ENCODE measurements at regions not wholly inside any gene's neighbourhood (a gene's known extent, or its start where the extent isn't known, plus 50 kb on each side); places are given as distances from the start of the nearest gene placed in this dataset.

- H3K4me3 ChIP-seq (ENCODE audit: insufficient read depth, low read depth, low read length), result no peak overlapping the region
- H3K36me3 ChIP-seq (ENCODE audit: control insufficient read depth, insufficient read depth, low read length), result no peaks in the 10 kb centered on the region
- H3K4me1 ChIP-seq (ENCODE audit: control insufficient read depth, insufficient read depth, low read length), result no peaks in the 10 kb centered on the region
- H3K9me3 ChIP-seq (ENCODE audit: control insufficient read depth, low read length), result no peaks in the 10 kb centered on the region
- H3K27me3 ChIP-seq (ENCODE audit: control insufficient read depth, insufficient read depth, low read length, poor library complexity, severe bottlenecking), result no peaks in the 10 kb centered on the region
- no peak overlapping the region for H3K27ac ChIP-seq (ENCODE audit: insufficient read depth, low read depth, low read length, poor library complexity, severe bottlenecking)
Measured at GRCh38 chr5:165626161-165626560, 2120.7 kb downstream of the MAT2B start.

GRCh38 chr5:165627548-165628170 is 2122.2 kb downstream of the MAT2B start:
- Histone ChIP-seq H3K4me3 (ENCODE audit: insufficient read depth, low read depth, low read length) (no peak overlapping the region), H3K27me3 (ENCODE audit: control insufficient read depth, insufficient read depth, low read length, poor library complexity, severe bottlenecking) (no peaks in the 10 kb centered on the region), H3K4me1 (ENCODE audit: control insufficient read depth, insufficient read depth, low read length) (no peaks in the 10 kb centered on the region), H3K27ac (ENCODE audit: insufficient read depth, low read depth, low read length, poor library complexity, severe bottlenecking) (no peak overlapping the region), H3K36me3 (ENCODE audit: control insufficient read depth, insufficient read depth, low read length) (no peaks in the 10 kb centered on the region), H3K9me3 (ENCODE audit: control insufficient read depth, low read length) (no peaks in the 10 kb centered on the region)
- WGBS, 2 experiments, result 93 to 96% methylated on average over 8 of the region's 8 CpGs

DNA sequence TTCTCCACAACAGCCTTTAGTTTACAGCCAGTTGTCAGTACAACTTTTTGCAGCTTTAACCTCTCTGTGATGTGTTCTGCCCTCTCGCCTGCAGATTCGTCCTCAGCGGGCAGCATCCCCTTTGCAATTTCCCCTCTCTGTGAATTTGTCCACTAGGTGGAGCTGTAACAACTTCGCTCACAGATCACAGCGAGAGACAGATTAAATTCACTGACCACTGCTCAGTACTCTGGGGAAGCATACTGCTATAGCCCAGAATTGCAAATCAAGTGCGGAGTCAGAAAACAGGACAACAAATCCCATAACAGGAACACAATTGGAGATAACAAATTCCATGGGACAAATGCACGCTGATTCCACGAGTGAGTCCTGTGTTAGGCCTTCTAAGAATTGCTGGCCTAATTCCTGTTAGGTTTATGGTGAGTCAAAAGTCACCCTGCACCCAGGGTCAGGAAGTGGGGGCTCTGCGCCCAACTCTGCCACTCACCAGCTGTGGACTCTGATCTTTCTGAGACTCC is 2124.9 kb downstream of the MAT2B start:
- Histone ChIP-seq H3K4me3 (ENCODE audit: insufficient read depth, low read depth, low read length) (no peak overlapping the region), H3K36me3 (ENCODE audit: control insufficient read depth, insufficient read depth, low read length) (no peaks in the 10 kb centered on the region), H3K27ac (ENCODE audit: insufficient read depth, low read depth, low read length, poor library complexity, severe bottlenecking) (no peak overlapping the region), H3K4me1 (ENCODE audit: control insufficient read depth, insufficient read depth, low read length) (no peaks in the 10 kb centered on the region), H3K27me3 (ENCODE audit: control insufficient read depth, insufficient read depth, low read length, poor library complexity, severe bottlenecking) (no peaks in the 10 kb centered on the region), H3K9me3 (ENCODE audit: control insufficient read depth, low read length) (no peaks in the 10 kb centered on the region)
- WGBS, 2 experiments, result 20 to 21% methylated on average over 9 of the region's 9 CpGs

GRCh38 chr5:165631235-165631634 is 2125.8 kb downstream of the MAT2B start:
- Histone ChIP-seq H3K27me3 (ENCODE audit: control insufficient read depth, insufficient read depth, low read length, poor library complexity, severe bottlenecking) (no peaks in the 10 kb centered on the region), H3K9me3 (ENCODE audit: control insufficient read depth, low read length) (no peaks in the 10 kb centered on the region), H3K4me1 (ENCODE audit: control insufficient read depth, insufficient read depth, low read length) (no peaks in the 10 kb centered on the region), H3K4me3 (ENCODE audit: insufficient read depth, low read depth, low read length) (no peak overlapping the region), H3K36me3 (ENCODE audit: control insufficient read depth, insufficient read depth, low read length) (no peaks in the 10 kb centered on the region), H3K27ac (ENCODE audit: insufficient read depth, low read depth, low read length, poor library complexity, severe bottlenecking) (no peak overlapping the region)
- 100% methylated on average over 1 of the region's 1 CpG for WGBS, 2 experiments

DNA sequence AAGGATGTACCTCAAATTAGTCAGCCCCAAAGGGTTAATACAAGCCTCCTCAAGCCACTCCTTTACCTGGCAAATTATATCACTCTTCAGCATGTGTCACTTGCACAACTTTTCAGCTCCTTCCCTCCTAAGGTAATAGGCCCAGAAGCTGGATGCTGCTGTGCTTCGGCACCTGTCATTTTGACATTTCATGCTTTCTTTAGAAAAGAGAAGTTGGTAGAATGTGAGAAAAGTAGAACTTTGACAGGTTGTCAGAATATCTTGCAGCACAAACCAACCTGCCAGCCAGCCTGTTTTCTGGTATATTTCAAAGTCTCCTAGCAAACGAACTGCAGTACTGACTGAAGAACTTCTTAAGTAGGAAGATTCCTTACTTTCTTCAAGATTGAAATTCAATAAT is 2136.9 kb downstream of the MAT2B start:
- no peaks in the 10 kb centered on the region for H3K27me3 ChIP-seq (ENCODE audit: control insufficient read depth, insufficient read depth, low read length, poor library complexity, severe bottlenecking)
- no peak overlapping the region for H3K27ac ChIP-seq (ENCODE audit: insufficient read depth, low read depth, low read length, poor library complexity, severe bottlenecking)
- WGBS, 2 experiments, result 88 to 91% methylated on average over 2 of the region's 2 CpGs
- no peaks in the 10 kb centered on the region for H3K36me3 ChIP-seq (ENCODE audit: control insufficient read depth, insufficient read depth, low read length)
- no peaks in the 10 kb centered on the region for H3K9me3 ChIP-seq (ENCODE audit: control insufficient read depth, low read length)
- no peak overlapping the region for H3K4me3 ChIP-seq (ENCODE audit: insufficient read depth, low read depth, low read length)
- H3K4me1 ChIP-seq (ENCODE audit: control insufficient read depth, insufficient read depth, low read length), result no peaks in the 10 kb centered on the region

- H3K36me3 ChIP-seq (ENCODE audit: control insufficient read depth, insufficient read depth, low read length), result no peaks in the 10 kb centered on the region
- H3K9me3 ChIP-seq (ENCODE audit: control insufficient read depth, low read length), result no peaks in the 10 kb centered on the region
- no peak overlapping the region for H3K27ac ChIP-seq (ENCODE audit: insufficient read depth, low read depth, low read length, poor library complexity, severe bottlenecking)
- no peak overlapping the region for H3K4me3 ChIP-seq (ENCODE audit: insufficient read depth, low read depth, low read length)
- no peaks in the 10 kb centered on the region for H3K27me3 ChIP-seq (ENCODE audit: control insufficient read depth, insufficient read depth, low read length, poor library complexity, severe bottlenecking)
- H3K4me1 ChIP-seq (ENCODE audit: control insufficient read depth, insufficient read depth, low read length), result no peaks in the 10 kb centered on the region
- WGBS, 2 experiments, result 89 to 95% methylated on average over 3 of the region's 3 CpGs
Measured at GRCh38 chr5:165665735-165666400, 2160.4 kb downstream of the MAT2B start.

- Histone ChIP-seq H3K27me3 (ENCODE audit: control insufficient read depth, insufficient read depth, low read length, poor library complexity, severe bottlenecking) (no peaks in the 10 kb centered on the region), H3K4me3 (ENCODE audit: insufficient read depth, low read depth, low read length) (no peak overlapping the region), H3K9me3 (ENCODE audit: control insufficient read depth, low read length) (no peaks in the 10 kb centered on the region), H3K27ac (ENCODE audit: insufficient read depth, low read depth, low read length, poor library complexity, severe bottlenecking) (no peak overlapping the region), H3K4me1 (ENCODE audit: control insufficient read depth, insufficient read depth, low read length) (no peaks in the 10 kb centered on the region), H3K36me3 (ENCODE audit: control insufficient read depth, insufficient read depth, low read length) (no peaks in the 10 kb centered on the region)
Measured at GRCh38 chr5:165673499-165673898, 2168.1 kb downstream of the MAT2B start.

GRCh38 chr5:165695796-165696195 is 2190.4 kb downstream of the MAT2B start:
- Histone ChIP-seq H3K36me3 (ENCODE audit: control insufficient read depth, insufficient read depth, low read length) (no peaks in the 10 kb centered on the region), H3K4me1 (ENCODE audit: control insufficient read depth, insufficient read depth, low read length) (no peaks in the 10 kb centered on the region), H3K4me3 (ENCODE audit: insufficient read depth, low read depth, low read length) (no peak overlapping the region), H3K9me3 (ENCODE audit: control insufficient read depth, low read length) (no peaks in the 10 kb centered on the region), H3K27me3 (ENCODE audit: control insufficient read depth, insufficient read depth, low read length, poor library complexity, severe bottlenecking) (no peaks in the 10 kb centered on the region), H3K27ac (ENCODE audit: insufficient read depth, low read depth, low read length, poor library complexity, severe bottlenecking) (no peak overlapping the region)
- 86 to 100% methylated on average over 1 of the region's 1 CpG for WGBS, 2 experiments

GRCh38 chr5:165705960-165706359 is 2200.5 kb downstream of the MAT2B start:
- Histone ChIP-seq H3K27me3 (ENCODE audit: control insufficient read depth, insufficient read depth, low read length, poor library complexity, severe bottlenecking) (no peaks in the 10 kb centered on the region), H3K36me3 (ENCODE audit: control insufficient read depth, insufficient read depth, low read length) (no peaks in the 10 kb centered on the region), H3K27ac (ENCODE audit: insufficient read depth, low read depth, low read length, poor library complexity, severe bottlenecking) (no peak overlapping the region), H3K4me1 (ENCODE audit: control insufficient read depth, insufficient read depth, low read length) (no peaks in the 10 kb centered on the region), H3K4me3 (ENCODE audit: insufficient read depth, low read depth, low read length) (no peak overlapping the region), H3K9me3 (ENCODE audit: control insufficient read depth, low read length) (no peaks in the 10 kb centered on the region)
- 92 to 96% methylated on average over 1 of the region's 1 CpG for WGBS, 2 experiments

GRCh38 chr5:165712011-165712410 is 2206.6 kb downstream of the MAT2B start:
- H3K36me3 ChIP-seq (ENCODE audit: control insufficient read depth, insufficient read depth, low read length), result no peaks in the 10 kb centered on the region

More at GRCh38 chr5:165712011-165712410, 2206.6 kb downstream of the MAT2B start:
- no peaks in the 10 kb centered on the region for H3K9me3 ChIP-seq (ENCODE audit: control insufficient read depth, low read length)
- no peaks in the 10 kb centered on the region for H3K27me3 ChIP-seq (ENCODE audit: control insufficient read depth, insufficient read depth, low read length, poor library complexity, severe bottlenecking)
- 65 to 72% methylated on average over 2 to 3 of the region's 3 CpGs for WGBS, 2 experiments
- no peak overlapping the region for H3K27ac ChIP-seq (ENCODE audit: insufficient read depth, low read depth, low read length, poor library complexity, severe bottlenecking)
- H3K4me3 ChIP-seq (ENCODE audit: insufficient read depth, low read depth, low read length), result no peak overlapping the region
- H3K4me1 ChIP-seq (ENCODE audit: control insufficient read depth, insufficient read depth, low read length), result no peaks in the 10 kb centered on the region

Measured in ectodermal cell (in vitro differentiated cells).